Epithelial cell of prostate (primary cell): ENCODE measurements at regions not wholly inside any gene's neighbourhood (a gene's known extent, or its start where the extent isn't known, plus 50 kb on each side); places are given as distances from the start of the nearest gene placed in this dataset.

Experiments used
- DNase-seq: peaks from one replicate; pipeline ENCODE4 v3.0.0-alpha.2; 2011; ENCODE audit warnings: low read depth, low spot score
- H3K27ac ChIP-seq: fragments of 450-650 bp; 2 replicates; pipeline ENCODE4 v1.5.1; 2017; ENCODE audit warnings: mild to moderate bottlenecking

DNA sequence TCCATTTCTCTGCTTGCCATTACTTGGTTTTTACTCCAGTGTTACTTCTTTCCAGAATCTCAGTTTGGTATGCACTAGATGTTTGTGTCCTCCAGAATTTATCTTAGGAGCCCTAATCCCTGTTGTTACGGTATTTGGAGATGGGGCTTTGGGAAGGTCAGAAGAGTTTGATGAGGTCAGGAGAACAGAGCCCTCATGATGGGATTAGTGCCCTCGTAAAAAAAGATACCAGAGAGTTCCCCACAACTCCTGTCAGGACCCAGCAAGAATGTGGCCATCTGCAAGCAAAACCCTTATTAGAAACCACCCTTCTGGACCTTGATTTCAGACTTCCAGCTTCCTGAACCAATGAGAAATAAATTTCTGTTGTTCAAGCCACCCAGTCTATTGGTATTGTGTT lies 98.0 kb downstream of the ADAMTS1 start:
- DNase-seq: no peak
- no peak overlapping the region for H3K27ac ChIP-seq

- H3K27ac ChIP-seq: no peak overlapping the region
- DNase-seq: no peak
These were observed 101.7 kb downstream of the ADAMTS1 start for GRCh38 chr21:26743524-26743923.

DNA sequence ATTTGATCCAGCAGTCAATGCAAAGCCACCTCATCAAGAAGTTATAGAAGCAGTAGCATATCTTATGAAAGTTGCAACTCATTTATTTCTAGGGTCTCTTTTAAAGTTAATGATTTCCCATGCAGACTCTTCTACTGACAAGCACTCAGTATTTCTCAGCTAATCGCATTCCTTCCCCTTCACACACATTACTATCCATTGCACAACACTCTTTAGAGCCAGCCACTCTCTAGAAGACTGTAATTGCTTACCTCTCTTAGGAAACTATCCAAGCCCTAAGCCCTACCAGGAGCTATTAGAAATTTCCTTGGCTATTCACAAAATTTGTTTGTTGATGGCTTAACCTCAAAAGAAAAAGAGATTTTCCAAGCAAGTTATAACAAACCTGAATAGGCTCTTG lies 106.0 kb downstream of the ADAMTS1 start:
- DNase-seq: no peak
- H3K27ac ChIP-seq: no peak overlapping the region

GRCh38 chr21:26736449-26736848 lies 108.8 kb downstream of the ADAMTS1 start:
- no peak for DNase-seq

GRCh38 chr21:26732432-26733221 lies 112.6 kb downstream of the ADAMTS1 start:
- DNase-seq: no peak
- no peak overlapping the region for H3K27ac ChIP-seq

More at GRCh38 chr21:26736449-26736848, 108.8 kb downstream of the ADAMTS1 start:
- no peak overlapping the region for H3K27ac ChIP-seq

GRCh38 chr21:26719750-26720149 lies 125.5 kb downstream of the ADAMTS1 start:
- H3K27ac ChIP-seq: no peak overlapping the region
- no peak for DNase-seq

GRCh38 chr21:26717146-26717739 lies 128.0 kb downstream of the ADAMTS1 start:
- no peak overlapping the region for H3K27ac ChIP-seq
- no peak for DNase-seq

DNA sequence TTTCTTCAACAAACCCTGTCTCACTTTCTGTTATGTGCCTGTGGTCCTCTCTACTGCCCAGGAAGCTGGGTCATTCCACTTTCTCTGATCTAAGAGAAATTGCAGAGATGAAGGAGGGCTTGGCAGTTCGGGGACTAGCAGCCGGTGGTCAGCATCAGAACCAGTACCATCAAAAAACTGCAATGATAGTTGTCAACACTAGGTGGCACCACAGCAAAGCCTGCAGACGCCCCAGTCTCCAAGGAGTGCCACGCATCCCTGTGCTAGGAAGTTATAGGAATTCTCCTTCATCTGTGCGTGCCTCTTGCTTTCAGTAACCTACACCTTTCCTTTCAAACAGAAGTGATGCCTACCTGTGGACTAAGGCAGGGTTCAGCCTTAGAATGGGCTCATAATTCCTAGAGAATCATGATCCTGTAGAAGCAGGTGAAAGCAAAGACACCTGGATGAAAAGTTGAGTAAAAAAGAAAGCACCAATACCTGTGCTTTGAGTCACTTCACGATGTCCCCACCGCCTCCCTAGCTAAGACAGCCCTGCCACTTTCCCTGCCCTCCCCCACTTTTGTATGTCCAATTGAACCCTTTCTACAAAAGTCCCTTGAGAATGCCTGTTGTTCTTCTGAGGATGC lies 129.2 kb downstream of the ADAMTS1 start:
- no peak for DNase-seq
- no peak overlapping the region for H3K27ac ChIP-seq

DNA sequence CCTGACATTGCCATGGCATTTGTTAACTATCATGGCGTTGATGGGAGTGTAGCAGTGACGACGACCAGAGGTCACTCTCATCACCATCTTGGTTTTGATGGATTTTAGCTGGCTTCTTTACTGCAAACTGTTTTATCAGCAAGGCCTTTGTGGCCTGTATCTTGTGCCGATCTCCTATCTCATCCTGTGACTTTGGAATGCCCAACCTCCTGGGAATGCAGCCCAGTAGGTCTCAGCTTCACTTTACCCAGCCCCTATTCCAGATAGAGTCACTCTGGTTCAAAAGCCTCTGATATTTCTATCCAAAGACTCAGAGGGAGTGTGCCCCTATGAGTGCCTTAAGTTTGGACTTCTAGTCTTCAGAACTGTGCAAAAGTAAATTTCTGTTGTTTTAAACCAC lies 130.1 kb downstream of the ADAMTS1 start:
- DNase-seq: no peak
- no peak overlapping the region for H3K27ac ChIP-seq

- no peak overlapping the region for H3K27ac ChIP-seq
- no peak for DNase-seq
These were observed 135.1 kb downstream of the ADAMTS1 start for GRCh38 chr21:26710155-26710554.

GRCh38 chr21:26709090-26709489 lies 136.0 kb upstream of the CYYR1 start:
- H3K27ac ChIP-seq: no peak overlapping the region
- peak; percentile 44 for DNase-seq

DNA sequence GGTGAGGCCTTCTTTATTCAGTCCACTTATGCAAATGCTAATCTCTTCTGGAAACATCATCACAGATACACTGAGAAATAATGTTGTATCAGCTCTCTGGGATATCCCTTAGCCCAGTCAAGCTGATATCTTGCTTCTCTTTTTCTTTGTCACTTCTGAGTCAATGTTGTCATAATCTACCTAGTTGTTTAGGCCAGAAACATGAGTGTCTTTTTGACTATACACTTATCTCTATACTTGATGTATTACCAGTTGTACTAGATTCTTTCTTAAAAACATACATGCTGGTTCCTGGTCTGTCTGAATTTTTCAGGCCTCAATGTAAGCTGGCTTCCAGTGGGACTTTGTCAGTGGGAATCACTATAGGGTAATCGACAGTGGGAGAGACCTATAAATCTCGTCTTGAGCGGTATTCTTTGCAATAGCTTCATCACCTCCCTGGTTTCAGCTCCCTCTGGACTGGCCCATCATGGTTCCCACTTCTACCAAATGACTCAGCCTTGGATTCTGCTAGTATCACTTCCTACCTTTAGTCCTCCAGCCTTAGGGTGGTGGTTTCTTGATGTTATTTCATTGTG lies 135.2 kb upstream of the CYYR1 start:
- no peak for DNase-seq

DNA sequence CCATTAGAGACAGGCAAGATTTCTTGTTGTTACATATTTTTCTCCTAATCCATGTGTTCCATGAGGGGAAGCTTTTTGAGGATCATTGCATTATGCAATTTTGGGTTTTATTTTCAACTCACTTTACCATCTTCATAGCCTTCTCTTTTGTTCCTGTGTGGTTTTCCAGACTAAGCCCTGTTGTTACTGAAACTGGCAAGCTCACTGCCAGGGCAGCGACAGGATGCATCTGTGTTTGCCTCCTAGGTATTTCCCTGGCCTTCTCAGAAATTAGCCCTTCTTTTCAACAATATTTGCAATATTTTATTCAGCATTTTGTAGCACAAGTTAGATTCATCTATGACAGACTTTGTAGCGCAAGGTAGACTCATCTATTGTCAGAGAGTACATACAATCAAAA lies 134.2 kb upstream of the CYYR1 start:
- no peak overlapping the region for H3K27ac ChIP-seq
- no peak for DNase-seq

More for the DNA sequence above, 135.2 kb upstream of the CYYR1 start:
- H3K27ac ChIP-seq: no peak overlapping the region

DNA sequence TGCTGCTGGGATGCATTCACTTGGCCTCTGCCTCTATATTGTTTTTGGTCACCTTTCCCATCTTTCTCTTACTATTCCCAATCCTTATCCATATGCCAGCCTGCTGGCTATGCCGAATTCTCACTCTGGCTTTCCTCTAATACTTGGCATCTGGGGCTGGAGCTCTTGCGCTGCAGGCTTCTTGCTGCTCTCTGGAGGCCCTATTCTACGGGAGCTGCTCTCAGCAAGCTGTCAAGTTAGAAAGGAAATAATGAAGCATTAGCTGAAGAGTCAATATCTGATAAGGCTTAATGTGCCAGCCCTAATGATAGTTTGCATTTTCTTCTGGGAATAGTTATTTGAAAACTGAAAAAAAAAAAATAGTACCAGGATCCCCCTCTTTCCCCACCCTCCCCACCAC lies 125.3 kb upstream of the CYYR1 start:
- no peak overlapping the region for H3K27ac ChIP-seq
- DNase-seq: no peak

GRCh38 chr21:26691416-26691815 lies 118.3 kb upstream of the CYYR1 start:
- no peak for DNase-seq
- no peak overlapping the region for H3K27ac ChIP-seq

- DNase-seq: no peak
- no peak overlapping the region for H3K27ac ChIP-seq
These were observed 113.6 kb upstream of the CYYR1 start for GRCh38 chr21:26686705-26687104.

DNA sequence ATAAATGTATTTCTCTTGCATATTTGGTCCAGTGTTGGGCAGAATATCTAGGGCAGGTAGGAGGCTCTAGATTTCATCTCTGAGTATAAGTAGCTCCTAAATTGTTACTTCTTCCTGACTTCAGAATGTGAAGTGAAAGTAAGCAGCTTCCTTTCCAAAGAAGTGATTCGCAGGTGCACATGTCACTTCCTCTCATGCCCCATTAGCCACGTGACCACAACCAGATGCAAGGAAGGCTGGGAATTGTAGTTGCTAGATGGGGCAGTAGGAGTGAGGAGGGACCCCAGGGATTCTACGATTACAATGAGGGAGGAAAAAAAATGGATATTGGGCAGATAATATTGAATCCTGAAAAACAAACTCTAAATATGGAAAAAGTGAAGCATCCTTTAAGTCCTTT lies 113.2 kb upstream of the CYYR1 start:
- DNase-seq: peak; percentile 26
- no peak overlapping the region for H3K27ac ChIP-seq

DNA sequence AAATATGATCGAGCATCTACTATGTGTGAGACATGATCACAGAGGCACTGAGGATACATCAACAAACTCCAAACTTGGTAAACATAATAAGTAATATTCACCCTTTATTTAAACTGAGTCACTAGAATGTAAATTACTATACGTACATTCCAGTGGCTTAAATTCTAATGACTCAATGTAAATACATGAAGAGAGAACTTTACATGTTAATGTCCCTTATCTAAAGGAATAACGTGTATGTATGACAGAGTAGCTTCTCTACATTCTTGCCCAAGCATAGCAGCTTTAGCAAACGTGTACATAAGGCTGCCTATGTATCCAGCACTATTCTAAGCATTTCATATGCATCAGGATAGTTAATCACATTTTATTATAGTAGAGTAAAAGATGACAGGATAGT lies 111.8 kb upstream of the CYYR1 start:
- DNase-seq: peak; percentile 31
- H3K27ac ChIP-seq: no peak overlapping the region

GRCh38 chr21:26683996-26684395 lies 110.9 kb upstream of the CYYR1 start:
- H3K27ac ChIP-seq: no peak overlapping the region
- no peak for DNase-seq

DNA sequence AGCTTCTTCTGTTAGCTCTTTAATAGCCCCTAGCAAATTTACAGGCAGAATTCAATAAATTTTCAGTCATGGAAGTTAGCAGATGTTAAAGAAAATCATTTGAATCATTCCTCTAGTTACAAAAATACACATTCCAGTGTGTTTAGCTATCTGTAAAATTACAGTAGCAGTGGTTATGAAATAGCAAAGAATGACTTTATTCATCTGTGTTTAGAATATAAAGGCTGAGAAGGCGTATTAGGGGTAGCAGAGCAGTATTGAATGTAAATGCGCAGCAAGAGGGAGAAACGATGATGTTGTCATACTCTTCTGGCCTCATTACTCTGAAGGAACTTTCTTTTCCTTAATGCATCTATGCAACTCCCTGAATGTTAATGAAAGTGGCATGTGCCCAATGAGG lies 106.2 kb upstream of the CYYR1 start:
- no peak overlapping the region for H3K27ac ChIP-seq

DNA sequence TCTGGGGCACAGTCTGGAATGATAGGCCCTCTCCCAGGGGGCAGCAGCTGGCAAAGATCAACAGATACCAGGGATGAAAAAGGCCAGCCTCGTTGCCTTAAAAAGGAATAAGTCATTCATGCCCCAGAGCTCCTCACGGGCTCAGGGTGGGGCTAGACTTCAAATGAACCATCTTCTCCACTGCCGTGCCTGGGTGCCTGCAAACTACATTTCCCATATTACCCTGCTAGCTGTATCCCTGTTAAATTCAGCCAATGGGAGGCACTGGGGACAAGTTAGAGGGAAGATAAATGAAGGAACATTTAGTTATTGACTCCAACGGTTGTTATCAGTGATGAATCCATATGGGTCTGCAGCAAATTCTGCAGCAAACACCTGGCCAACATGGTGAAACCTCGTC lies 101.2 kb upstream of the CYYR1 start:
- no peak overlapping the region for H3K27ac ChIP-seq
- DNase-seq: no peak

More for the DNA sequence above, 106.2 kb upstream of the CYYR1 start:
- DNase-seq: no peak
